ENCODE measurements at regions not wholly inside any gene's neighbourhood (a gene's known extent, or its start where the extent isn't known, plus 50 kb on each side); places are given as distances from the start of the nearest gene placed in this dataset.

GRCh38 chr1:95309031-95309471 is 75.0 kb downstream of the RWDD3 start:
- Histone ChIP-seq H3K27me3 (ENCODE audit: insufficient read depth, poor library complexity, severe bottlenecking) (peaks cover 30% of the 10 kb centered on the region), H3K27ac (ENCODE audit: poor library complexity, severe bottlenecking) (no peak overlapping the region), H3K9me3 (ENCODE audit: severe bottlenecking) (no peaks in the 10 kb centered on the region), H3K4me3 (ENCODE audit: severe bottlenecking) (no peak overlapping the region), H3K36me3 (ENCODE audit: low read depth) (no peaks in the 10 kb centered on the region), H3K4me1 (ENCODE audit: insufficient read depth, poor library complexity, severe bottlenecking) (no peaks in the 10 kb centered on the region)
- ATAC-seq (ENCODE audit: low read depth) = peak; percentile 66; the same call in 1 of the 3 replicates
- no peak for DNase-seq (ENCODE audit: low spot score)
- TF ChIP-seq CTCF (IDR thresholded peaks at IDR 0.05; ENCODE audit: poor library complexity, severe bottlenecking) = peak; percentile 68

- H3K27me3 ChIP-seq (ENCODE audit: insufficient read depth, poor library complexity, severe bottlenecking) = peaks cover 30% of the 10 kb centered on the region
- no peak overlapping the region for H3K4me3 ChIP-seq (ENCODE audit: severe bottlenecking)
- no peak overlapping the region for H3K27ac ChIP-seq (ENCODE audit: poor library complexity, severe bottlenecking)
- H3K4me1 ChIP-seq (ENCODE audit: insufficient read depth, poor library complexity, severe bottlenecking) = no peaks in the 10 kb centered on the region
- ATAC-seq (ENCODE audit: low read depth) (peak; percentile 55; the same call in 2 of the 3 replicates), DNase-seq (ENCODE audit: low spot score) (no peak)
- H3K36me3 ChIP-seq (ENCODE audit: low read depth) = no peaks in the 10 kb centered on the region
- TF ChIP-seq CTCF (IDR thresholded peaks at IDR 0.05; ENCODE audit: poor library complexity, severe bottlenecking) = no peak
- no peaks in the 10 kb centered on the region for H3K9me3 ChIP-seq (ENCODE audit: severe bottlenecking)
These were observed 77.0 kb downstream of the RWDD3 start for GRCh38 chr1:95311014-95311413.

- Histone ChIP-seq H3K27me3 (ENCODE audit: insufficient read depth, poor library complexity, severe bottlenecking) (peaks cover 30% of the 10 kb centered on the region), H3K9me3 (ENCODE audit: severe bottlenecking) (no peaks in the 10 kb centered on the region), H3K4me3 (ENCODE audit: severe bottlenecking) (no peak overlapping the region), H3K27ac (ENCODE audit: poor library complexity, severe bottlenecking) (no peak overlapping the region), H3K36me3 (ENCODE audit: low read depth) (no peaks in the 10 kb centered on the region), H3K4me1 (ENCODE audit: insufficient read depth, poor library complexity, severe bottlenecking) (no peaks in the 10 kb centered on the region)
- no peak for TF ChIP-seq CTCF (IDR thresholded peaks at IDR 0.05; ENCODE audit: poor library complexity, severe bottlenecking)
- ATAC-seq (ENCODE audit: low read depth) = no peak
- no peak for DNase-seq (ENCODE audit: low spot score)
These were observed 77.8 kb downstream of the RWDD3 start for GRCh38 chr1:95311762-95312161.

- Histone ChIP-seq H3K4me1 (ENCODE audit: insufficient read depth, poor library complexity, severe bottlenecking) (no peaks in the 10 kb centered on the region), H3K9me3 (ENCODE audit: severe bottlenecking) (no peaks in the 10 kb centered on the region), H3K27ac (ENCODE audit: poor library complexity, severe bottlenecking) (no peak overlapping the region)
These were observed 78.2 kb downstream of the RWDD3 start for GRCh38 chr1:95312181-95312580.

More at GRCh38 chr1:95312181-95312580, 78.2 kb downstream of the RWDD3 start:
- ATAC-seq (ENCODE audit: low read depth) (no peak), DNase-seq (ENCODE audit: low spot score) (no peak)
- no peak for TF ChIP-seq CTCF (IDR thresholded peaks at IDR 0.05; ENCODE audit: poor library complexity, severe bottlenecking)
- Histone ChIP-seq H3K27me3 (ENCODE audit: insufficient read depth, poor library complexity, severe bottlenecking) (peaks cover 30% of the 10 kb centered on the region), H3K4me3 (ENCODE audit: severe bottlenecking) (no peak overlapping the region), H3K36me3 (ENCODE audit: low read depth) (no peaks in the 10 kb centered on the region)
